ENCODE measurements at regions not wholly inside any gene's neighbourhood (a gene's known extent, or its start where the extent isn't known, plus 50 kb on each side); places are given as distances from the start of the nearest gene placed in this dataset.

DNA sequence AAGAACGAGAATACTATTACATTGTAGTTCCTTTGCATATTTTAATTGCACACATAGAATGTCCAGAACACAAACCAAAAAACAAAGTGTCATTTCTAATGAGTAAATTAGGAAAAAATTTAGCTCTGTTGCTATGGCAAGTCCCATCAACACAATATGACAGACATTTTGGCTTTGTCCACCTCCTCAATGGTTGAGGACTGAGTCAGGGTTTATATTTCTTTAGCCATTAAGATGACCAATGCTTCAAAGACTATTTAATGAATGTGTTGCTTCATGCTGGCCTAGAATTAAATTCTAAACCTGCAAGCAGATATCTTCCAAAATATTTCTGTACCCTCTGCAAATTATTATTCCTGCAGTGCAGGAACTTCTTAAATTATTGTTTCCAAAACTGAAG, 719.2 kb downstream of the NTRK3 start:
- TF ChIP-seq POLR2A (IDR thresholded peaks at IDR 0.05; ENCODE audit: low read depth, low read length) (no peak), POU2F2 (IDR thresholded peaks at IDR 0.05; ENCODE audit: low read depth, low read length) (no peak), TAF1 (IDR thresholded peaks at IDR 0.05; ENCODE audit: low read depth, low read length) (no peak), POLR2AphosphoS5 (IDR thresholded peaks at IDR 0.05; ENCODE audit: low read depth, low read length) (no peak)
